ENCODE measurements at regions not wholly inside any gene's neighbourhood (a gene's known extent, or its start where the extent isn't known, plus 50 kb on each side); places are given as distances from the start of the nearest gene placed in this dataset.

GRCh38 chr2:48250474-48250844, 64.0 kb upstream of the FOXN2 start:
- Histone ChIP-seq H3K9me3 (ENCODE audit: control insufficient read depth in 2 of 2, insufficient read depth in 1 of 2, low read depth in 1 of 2, low read length in 1 of 2) (no peaks in the 10 kb centered on the region), H3K27ac (ENCODE audit: low read depth in 1 of 3, low read length in 2 of 3) (peak overlapping the region in 1 of 3 donors; percentile 29), H3K4me3 (ENCODE audit: low read depth in 1 of 3, low read length in 3 of 3) (no peak overlapping the region), H3K36me3 (ENCODE audit: control insufficient read depth in 3 of 3, insufficient read depth in 2 of 3, low read depth in 1 of 3, low read length in 3 of 3) (no peaks in the 10 kb centered on the region), H3K27me3 (ENCODE audit: control insufficient read depth in 3 of 3, insufficient read depth in 3 of 3, low read length in 3 of 3) (no peaks in the 10 kb centered on the region), H3K4me1 (ENCODE audit: control insufficient read depth in 3 of 3, insufficient read depth in 2 of 3, low read depth in 1 of 3, low read length in 2 of 3) (peaks cover 0 to 22% (median 4%) of the 10 kb centered on the region in 3 donors)
- no peak for FAIRE-seq
- DNase-seq = no peak
- 78 to 86% (median 79%) methylated on average over 4 of the region's 4 CpGs for WGBS, 3 donors

- FAIRE-seq (no peak), DNase-seq (peak in 1 of 2 donors; percentile 39)
- Histone ChIP-seq H3K4me1 (ENCODE audit: control insufficient read depth in 3 of 3, insufficient read depth in 2 of 3, low read depth in 1 of 3, low read length in 2 of 3) (peaks cover 0 to 22% (median 4%) of the 10 kb centered on the region in 3 donors), H3K36me3 (ENCODE audit: control insufficient read depth in 3 of 3, insufficient read depth in 2 of 3, low read depth in 1 of 3, low read length in 3 of 3) (no peaks in the 10 kb centered on the region), H3K27me3 (ENCODE audit: control insufficient read depth in 3 of 3, insufficient read depth in 3 of 3, low read length in 3 of 3) (no peaks in the 10 kb centered on the region), H3K9me3 (ENCODE audit: control insufficient read depth in 2 of 2, insufficient read depth in 1 of 2, low read depth in 1 of 2, low read length in 1 of 2) (no peaks in the 10 kb centered on the region), H3K4me3 (ENCODE audit: low read depth in 1 of 3, low read length in 3 of 3) (no peak overlapping the region), H3K27ac (ENCODE audit: low read depth in 1 of 3, low read length in 2 of 3) (no peak overlapping the region)
- WGBS, 3 donors = 73 to 77% (median 76%) methylated on average over 3 of the region's 3 CpGs
These were observed 63.5 kb upstream of the FOXN2 start for GRCh38 chr2:48250943-48251342.

- WGBS, 3 donors = 48 to 77% (median 57%) methylated on average over 3 of the region's 3 CpGs
- Histone ChIP-seq H3K4me3 (ENCODE audit: low read depth in 1 of 3, low read length in 3 of 3) (no peak overlapping the region), H3K4me1 (ENCODE audit: control insufficient read depth in 3 of 3, insufficient read depth in 2 of 3, low read depth in 1 of 3, low read length in 2 of 3) (peaks cover 0 to 21% (median 4%) of the 10 kb centered on the region in 3 donors), H3K36me3 (ENCODE audit: control insufficient read depth in 3 of 3, insufficient read depth in 2 of 3, low read depth in 1 of 3, low read length in 3 of 3) (no peaks in the 10 kb centered on the region), H3K27me3 (ENCODE audit: control insufficient read depth in 3 of 3, insufficient read depth in 3 of 3, low read length in 3 of 3) (no peaks in the 10 kb centered on the region), H3K27ac (ENCODE audit: low read depth in 1 of 3, low read length in 2 of 3) (no peak overlapping the region), H3K9me3 (ENCODE audit: control insufficient read depth in 2 of 2, insufficient read depth in 1 of 2, low read depth in 1 of 2, low read length in 1 of 2) (no peaks in the 10 kb centered on the region)
- FAIRE-seq (no peak), DNase-seq (no peak)
These were observed 62.9 kb upstream of the FOXN2 start for GRCh38 chr2:48251437-48252148.

GRCh38 chr2:48253301-48253700, 61.2 kb upstream of the FOXN2 start:
- Histone ChIP-seq H3K9me3 (ENCODE audit: control insufficient read depth in 2 of 2, insufficient read depth in 1 of 2, low read depth in 1 of 2, low read length in 1 of 2) (no peaks in the 10 kb centered on the region), H3K27ac (ENCODE audit: low read depth in 1 of 3, low read length in 2 of 3) (no peak overlapping the region), H3K36me3 (ENCODE audit: control insufficient read depth in 3 of 3, insufficient read depth in 2 of 3, low read depth in 1 of 3, low read length in 3 of 3) (no peaks in the 10 kb centered on the region), H3K4me1 (ENCODE audit: control insufficient read depth in 3 of 3, insufficient read depth in 2 of 3, low read depth in 1 of 3, low read length in 2 of 3) (peaks cover 0 to 21% (median 4%) of the 10 kb centered on the region in 3 donors), H3K4me3 (ENCODE audit: low read depth in 1 of 3, low read length in 3 of 3) (no peak overlapping the region), H3K27me3 (ENCODE audit: control insufficient read depth in 3 of 3, insufficient read depth in 3 of 3, low read length in 3 of 3) (no peaks in the 10 kb centered on the region)
- 91 to 93% (median 91%) methylated on average over 1 of the region's 1 CpG for WGBS, 3 donors
- FAIRE-seq = no peak
- DNase-seq = no peak

GRCh38 chr2:48254839-48255238, 59.6 kb upstream of the FOXN2 start:
- no peak overlapping the region for H3K27ac ChIP-seq (ENCODE audit: low read depth in 1 of 3, low read length in 2 of 3)
- WGBS, 3 donors = 14 to 51% (median 47%) methylated on average over 1 of the region's 1 CpG

GRCh38 chr2:48257456-48257855, 57.0 kb upstream of the FOXN2 start:
- Histone ChIP-seq H3K36me3 (ENCODE audit: control insufficient read depth in 3 of 3, insufficient read depth in 2 of 3, low read depth in 1 of 3, low read length in 3 of 3) (no peaks in the 10 kb centered on the region), H3K27me3 (ENCODE audit: control insufficient read depth in 3 of 3, insufficient read depth in 3 of 3, low read length in 3 of 3) (no peaks in the 10 kb centered on the region), H3K4me1 (ENCODE audit: control insufficient read depth in 3 of 3, insufficient read depth in 2 of 3, low read depth in 1 of 3, low read length in 2 of 3) (peaks cover 0 to 4% (median 0%) of the 10 kb centered on the region in 3 donors), H3K27ac (ENCODE audit: low read depth in 1 of 3, low read length in 2 of 3) (no peak overlapping the region), H3K4me3 (ENCODE audit: low read depth in 1 of 3, low read length in 3 of 3) (no peak overlapping the region), H3K9me3 (ENCODE audit: control insufficient read depth in 2 of 2, insufficient read depth in 1 of 2, low read depth in 1 of 2, low read length in 1 of 2) (no peaks in the 10 kb centered on the region)
- no peak for FAIRE-seq
- 47 to 66% (median 55%) methylated on average over 2 of the region's 2 CpGs for WGBS, 3 donors
- no peak for DNase-seq

More at GRCh38 chr2:48254839-48255238, 59.6 kb upstream of the FOXN2 start:
- H3K4me1 ChIP-seq (ENCODE audit: control insufficient read depth in 3 of 3, insufficient read depth in 2 of 3, low read depth in 1 of 3, low read length in 2 of 3) = peaks cover 0 to 11% (median 1%) of the 10 kb centered on the region in 3 donors
- FAIRE-seq (no peak), DNase-seq (no peak)
- no peaks in the 10 kb centered on the region for H3K27me3 ChIP-seq (ENCODE audit: control insufficient read depth in 3 of 3, insufficient read depth in 3 of 3, low read length in 3 of 3)
- H3K36me3 ChIP-seq (ENCODE audit: control insufficient read depth in 3 of 3, insufficient read depth in 2 of 3, low read depth in 1 of 3, low read length in 3 of 3) = no peaks in the 10 kb centered on the region
- no peaks in the 10 kb centered on the region for H3K9me3 ChIP-seq (ENCODE audit: control insufficient read depth in 2 of 2, insufficient read depth in 1 of 2, low read depth in 1 of 2, low read length in 1 of 2)
- H3K4me3 ChIP-seq (ENCODE audit: low read depth in 1 of 3, low read length in 3 of 3) = no peak overlapping the region

GRCh38 chr2:48258481-48259149, 55.9 kb upstream of the FOXN2 start:
- no peak for FAIRE-seq
- H3K27ac ChIP-seq (ENCODE audit: low read depth in 1 of 3, low read length in 2 of 3) = no peak overlapping the region
- WGBS, 3 donors = 88 to 93% (median 90%) methylated on average over 4 of the region's 4 CpGs

GRCh38 chr2:48259811-48260210, 54.7 kb upstream of the FOXN2 start:
- no peaks in the 10 kb centered on the region for H3K27me3 ChIP-seq (ENCODE audit: control insufficient read depth in 3 of 3, insufficient read depth in 3 of 3, low read length in 3 of 3)
- no peak for FAIRE-seq

More at GRCh38 chr2:48258481-48259149, 55.9 kb upstream of the FOXN2 start:
- Histone ChIP-seq H3K9me3 (ENCODE audit: control insufficient read depth in 2 of 2, insufficient read depth in 1 of 2, low read depth in 1 of 2, low read length in 1 of 2) (no peaks in the 10 kb centered on the region), H3K4me1 (ENCODE audit: control insufficient read depth in 3 of 3, insufficient read depth in 2 of 3, low read depth in 1 of 3, low read length in 2 of 3) (peaks cover 0 to 4% (median 0%) of the 10 kb centered on the region in 3 donors), H3K4me3 (ENCODE audit: low read depth in 1 of 3, low read length in 3 of 3) (no peak overlapping the region), H3K27me3 (ENCODE audit: control insufficient read depth in 3 of 3, insufficient read depth in 3 of 3, low read length in 3 of 3) (no peaks in the 10 kb centered on the region), H3K36me3 (ENCODE audit: control insufficient read depth in 3 of 3, insufficient read depth in 2 of 3, low read depth in 1 of 3, low read length in 3 of 3) (no peaks in the 10 kb centered on the region)
- no peak for DNase-seq

More at GRCh38 chr2:48259811-48260210, 54.7 kb upstream of the FOXN2 start:
- H3K4me1 ChIP-seq (ENCODE audit: control insufficient read depth in 3 of 3, insufficient read depth in 2 of 3, low read depth in 1 of 3, low read length in 2 of 3) = peaks cover 0 to 4% (median 0%) of the 10 kb centered on the region in 3 donors
- H3K9me3 ChIP-seq (ENCODE audit: control insufficient read depth in 2 of 2, insufficient read depth in 1 of 2, low read depth in 1 of 2, low read length in 1 of 2) = no peaks in the 10 kb centered on the region
- WGBS, 3 donors = 65 to 75% (median 65%) methylated on average over 1 of the region's 1 CpG
- no peak overlapping the region for H3K27ac ChIP-seq (ENCODE audit: low read depth in 1 of 3, low read length in 2 of 3)
- no peaks in the 10 kb centered on the region for H3K36me3 ChIP-seq (ENCODE audit: control insufficient read depth in 3 of 3, insufficient read depth in 2 of 3, low read depth in 1 of 3, low read length in 3 of 3)
- H3K4me3 ChIP-seq (ENCODE audit: low read depth in 1 of 3, low read length in 3 of 3) = no peak overlapping the region
- DNase-seq = no peak
